Activated CD8-positive, alpha-beta memory T cell treated with anti-CD3 and anti-CD28 coated beads for 24 hours (primary cell): ENCODE measurements at regions not wholly inside any gene's neighbourhood (a gene's known extent, or its start where the extent isn't known, plus 50 kb on each side); places are given as distances from the start of the nearest gene placed in this dataset.
A peak's percentile ranks its signal among the peaks of the same experiment; 100 is the strongest.

Experiments
- DNase-seq: peaks from one replicate; pipeline ENCODE4 v3.0.0-alpha.2; 2020

GRCh38 chr20:23228912-23229311, 121.7 kb upstream of the NXT1 start:
- DNase-seq: no peak

GRCh38 chr20:23227976-23228375, 122.6 kb upstream of the NXT1 start:
- peak; percentile 21 for DNase-seq

GRCh38 chr20:23227274-23227673, 123.3 kb upstream of the NXT1 start:
- no peak for DNase-seq

- no peak for DNase-seq
Observed at GRCh38 chr20:23226612-23227265, 123.9 kb upstream of the NXT1 start.

- DNase-seq: no peak
Observed at GRCh38 chr20:23225407-23226060, 125.1 kb upstream of the NXT1 start.

GRCh38 chr20:23224806-23225205, 125.8 kb upstream of the NXT1 start:
- no peak for DNase-seq

- no peak for DNase-seq
Observed at GRCh38 chr20:23223908-23224580, 126.5 kb upstream of the NXT1 start.

- no peak for DNase-seq
Observed at GRCh38 chr20:23222531-23223200, 127.9 kb upstream of the NXT1 start.

- DNase-seq: no peak
Observed at GRCh38 chr20:23217023-23217422, 130.9 kb upstream of the CD93 start.

GRCh38 chr20:23215344-23215995, 129.3 kb upstream of the CD93 start:
- no peak for DNase-seq

- no peak for DNase-seq
Observed at GRCh38 chr20:23214903-23215302, 128.8 kb upstream of the CD93 start.

GRCh38 chr20:23212464-23212995, 126.4 kb upstream of the CD93 start:
- no peak for DNase-seq

- no peak for DNase-seq
Observed at GRCh38 chr20:23212011-23212410, 125.9 kb upstream of the CD93 start.

GRCh38 chr20:23211164-23211563, 125.0 kb upstream of the CD93 start:
- DNase-seq: no peak

GRCh38 chr20:23207826-23208540, 121.9 kb upstream of the CD93 start:
- no peak for DNase-seq

GRCh38 chr20:23206995-23207394, 120.9 kb upstream of the CD93 start:
- no peak for DNase-seq

- DNase-seq: no peak
Observed at GRCh38 chr20:23206061-23206460, 119.9 kb upstream of the CD93 start.

GRCh38 chr20:23205611-23206041, 119.5 kb upstream of the CD93 start:
- no peak for DNase-seq

- DNase-seq: no peak
Observed at GRCh38 chr20:23205211-23205610, 119.1 kb upstream of the CD93 start.

GRCh38 chr20:23203951-23204730, 118.0 kb upstream of the CD93 start:
- no peak for DNase-seq

GRCh38 chr20:23203310-23203709, 117.2 kb upstream of the CD93 start:
- no peak for DNase-seq
